ENCODE measurements at regions not wholly inside any gene's neighbourhood (a gene's known extent, or its start where the extent isn't known, plus 50 kb on each side); places are given as distances from the start of the nearest gene placed in this dataset.

- no peak for DNase-seq
These were observed 138.0 kb upstream of the CCN2 start for GRCh38 chr6:132089173-132089572.

GRCh38 chr6:132088150-132088549 lies 137.0 kb upstream of the CCN2 start:
- DNase-seq: no peak

GRCh38 chr6:132087391-132087790 lies 136.2 kb upstream of the CCN2 start:
- no peak for DNase-seq

- no peak for DNase-seq
These were observed 134.6 kb upstream of the CCN2 start for GRCh38 chr6:132085731-132086130.

DNA sequence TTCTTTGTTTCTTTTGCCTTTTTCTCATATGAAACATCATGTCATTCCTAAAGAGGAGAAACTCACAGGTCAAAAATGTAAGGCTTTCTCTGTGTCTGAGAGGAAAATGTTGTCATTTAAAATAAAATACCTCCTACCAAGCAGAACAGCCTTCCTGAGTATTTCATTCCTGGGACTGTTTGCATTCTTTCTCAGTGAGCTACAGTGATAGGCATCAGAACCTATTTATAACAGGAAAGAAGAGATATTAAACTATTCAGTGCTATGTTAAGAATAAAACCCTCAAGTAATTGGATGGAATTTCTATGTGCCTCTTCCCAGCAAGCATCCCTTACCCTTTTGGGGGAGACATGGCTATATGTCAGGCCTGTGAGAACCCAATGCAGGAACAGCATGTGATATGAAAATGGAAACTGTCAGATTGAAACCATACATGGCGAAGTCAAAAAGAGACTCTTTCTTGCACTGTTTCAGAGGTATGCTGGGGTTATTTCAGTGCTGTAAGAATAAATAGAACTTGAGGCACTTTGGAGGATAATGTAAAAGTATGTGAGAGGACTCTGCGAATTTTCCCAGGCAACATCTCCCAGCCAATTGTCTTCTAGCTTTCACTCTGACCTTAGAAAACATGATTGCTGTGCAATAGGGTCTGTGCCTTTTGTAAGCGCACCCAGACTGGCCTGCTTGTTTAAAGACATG lies 133.8 kb upstream of the CCN2 start:
- no peak for DNase-seq

- DNase-seq: no peak
These were observed 131.2 kb upstream of the CCN2 start for GRCh38 chr6:132082421-132082820.

DNA sequence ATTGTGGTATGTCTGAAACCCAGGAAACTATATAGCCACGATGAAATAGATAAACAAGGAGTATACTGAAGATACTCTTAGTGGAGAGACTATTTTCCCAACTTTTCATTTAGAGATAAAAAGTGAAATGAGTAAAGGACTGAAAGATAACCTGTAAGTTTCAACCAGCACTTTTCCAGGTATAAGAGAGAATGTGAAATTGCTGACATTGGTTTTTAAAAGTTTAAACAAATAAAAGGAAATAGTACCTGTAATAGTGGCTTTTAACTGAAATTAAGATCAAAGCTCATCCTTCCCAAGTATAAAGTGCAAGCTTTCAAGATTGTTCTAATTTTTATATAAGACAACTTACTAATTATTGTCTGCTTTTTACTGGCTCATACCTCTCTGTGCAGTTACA lies 130.2 kb upstream of the CCN2 start:
- no peak for DNase-seq

GRCh38 chr6:132079286-132079685 lies 128.1 kb upstream of the CCN2 start:
- no peak for DNase-seq

DNA sequence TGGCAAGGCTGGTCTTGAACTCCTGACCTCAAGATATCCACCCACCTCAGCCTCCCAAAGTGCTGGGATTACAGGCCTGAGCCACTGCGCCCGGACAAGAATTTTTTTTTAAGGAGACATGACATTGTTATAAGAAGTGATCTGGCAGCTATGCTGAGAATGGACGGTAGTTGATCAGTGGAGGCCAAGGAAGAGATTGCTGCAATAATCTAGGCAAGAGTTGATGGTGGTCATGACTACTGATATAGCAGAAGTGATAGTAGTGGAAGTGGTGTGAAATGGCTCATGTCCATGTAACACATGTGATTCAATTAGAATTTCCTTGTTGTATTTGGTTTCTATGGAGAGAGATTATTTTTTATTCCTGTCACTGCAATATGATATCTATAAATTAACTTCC lies 125.3 kb upstream of the CCN2 start:
- no peak for DNase-seq

GRCh38 chr6:132072831-132073230 lies 121.7 kb upstream of the CCN2 start:
- no peak for DNase-seq

- DNase-seq: no peak
These were observed 121.1 kb upstream of the CCN2 start for GRCh38 chr6:132072271-132072670.

- DNase-seq: no peak
These were observed 119.2 kb upstream of the CCN2 start for GRCh38 chr6:132070356-132070755.

- no peak for DNase-seq
These were observed 117.6 kb upstream of the CCN2 start for GRCh38 chr6:132068766-132069165.

GRCh38 chr6:132067286-132067685 lies 116.1 kb upstream of the CCN2 start:
- DNase-seq: no peak

DNA sequence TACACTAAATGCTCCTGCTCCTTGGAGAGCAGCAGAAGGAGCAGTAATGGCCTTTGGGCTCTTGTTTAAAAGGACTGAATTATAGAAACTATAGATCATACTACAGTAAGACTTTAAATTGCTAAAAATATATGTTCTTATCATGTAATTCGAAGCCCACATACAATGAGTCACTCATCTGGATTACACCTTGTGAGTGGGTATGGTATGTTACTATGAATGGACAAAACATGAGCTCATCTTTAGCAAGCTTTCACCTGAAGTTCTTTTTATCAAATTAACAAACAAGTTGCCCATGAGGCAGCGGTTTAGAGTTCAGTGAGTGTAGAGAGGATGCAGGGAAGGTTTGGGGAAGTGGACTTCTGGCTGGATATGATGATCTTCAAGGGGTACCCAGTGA lies 114.4 kb upstream of the CCN2 start:
- no peak for DNase-seq

DNA sequence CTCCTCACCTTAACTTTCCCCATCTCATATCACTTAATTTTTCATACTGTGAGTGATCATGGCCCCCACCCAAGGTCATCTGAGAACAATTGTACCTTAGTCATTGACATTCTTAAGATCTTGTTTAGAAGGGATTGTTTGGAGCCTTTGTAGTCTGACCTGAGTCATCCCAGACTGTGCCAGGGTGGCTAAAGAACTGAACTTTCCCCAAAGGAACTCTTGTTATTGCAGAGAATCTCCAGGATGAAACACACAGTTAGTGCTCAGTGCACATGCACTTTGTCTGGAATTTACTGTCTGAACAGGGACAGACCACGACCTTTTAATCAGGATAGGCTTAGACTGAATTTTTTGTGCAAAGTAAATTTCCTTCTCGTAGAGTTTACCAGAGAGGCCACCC lies 112.6 kb upstream of the CCN2 start:
- DNase-seq: no peak

DNA sequence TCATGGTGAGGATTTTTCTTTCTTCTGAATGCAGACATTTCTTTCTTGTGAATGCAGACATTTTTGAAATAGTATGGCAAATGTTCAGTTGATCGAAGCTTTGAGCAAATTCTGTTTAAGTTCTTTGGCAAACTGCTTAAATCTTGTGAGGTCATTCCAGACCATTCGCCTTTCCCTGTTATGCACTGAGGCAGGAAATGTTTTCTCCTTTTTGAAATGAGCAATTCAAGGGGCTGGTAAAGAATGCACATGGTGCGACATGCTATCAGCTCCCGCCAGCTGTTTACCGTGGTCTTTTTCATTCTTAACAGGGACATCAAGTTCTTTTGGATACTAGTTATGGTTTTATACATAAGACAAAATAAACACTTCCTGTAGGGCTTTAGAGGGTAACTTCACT lies 112.0 kb upstream of the CCN2 start:
- no peak for DNase-seq

DNA sequence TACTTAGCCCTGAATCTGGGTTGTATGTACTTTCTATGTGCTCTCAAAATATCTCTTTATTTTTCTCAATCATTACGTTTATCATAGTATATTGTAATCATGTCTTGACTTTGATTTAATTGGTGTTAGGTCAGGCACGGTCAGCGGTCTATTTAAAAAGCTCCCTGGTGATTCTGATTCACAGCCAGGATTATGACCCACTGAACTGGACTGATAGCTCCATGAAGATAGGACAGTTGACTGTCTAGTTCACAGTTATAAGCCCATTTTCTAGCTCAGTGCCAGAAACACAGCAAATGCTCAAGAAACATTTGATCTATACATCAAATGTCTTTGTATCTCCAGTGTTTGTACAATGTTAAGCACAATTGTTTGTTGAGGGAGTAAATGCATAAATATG lies 111.5 kb upstream of the CCN2 start:
- no peak for DNase-seq

- no peak for DNase-seq
These were observed 110.2 kb upstream of the CCN2 start for GRCh38 chr6:132061381-132061780.

- DNase-seq: no peak
These were observed 109.4 kb upstream of the CCN2 start for GRCh38 chr6:132060591-132060990.

- no peak for DNase-seq
These were observed 107.8 kb upstream of the CCN2 start for GRCh38 chr6:132058975-132059374.

GRCh38 chr6:132054525-132054924 lies 103.4 kb upstream of the CCN2 start:
- DNase-seq: no peak

GRCh38 chr6:132053511-132053910 lies 102.3 kb upstream of the CCN2 start:
- DNase-seq: no peak

DNA sequence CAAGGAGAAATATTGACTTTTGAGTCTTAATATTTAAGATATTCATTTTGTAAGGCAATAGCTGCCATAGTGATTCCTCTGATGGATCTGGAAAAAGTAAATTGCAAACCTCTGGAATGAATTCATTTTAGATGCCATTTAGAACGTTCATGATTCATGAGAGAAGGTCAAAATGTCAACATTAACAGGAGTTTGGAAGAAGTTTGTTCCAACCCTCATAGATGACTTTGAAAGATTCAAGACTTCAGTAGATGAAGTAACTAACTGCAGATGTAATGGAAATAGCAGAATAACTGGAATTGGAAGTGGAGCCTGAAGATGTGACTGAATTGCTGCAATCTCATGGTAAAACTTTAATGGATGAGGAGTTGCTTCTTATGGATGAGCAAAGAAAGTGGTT lies 100.9 kb upstream of the CCN2 start:
- DNase-seq: no peak

DNA sequence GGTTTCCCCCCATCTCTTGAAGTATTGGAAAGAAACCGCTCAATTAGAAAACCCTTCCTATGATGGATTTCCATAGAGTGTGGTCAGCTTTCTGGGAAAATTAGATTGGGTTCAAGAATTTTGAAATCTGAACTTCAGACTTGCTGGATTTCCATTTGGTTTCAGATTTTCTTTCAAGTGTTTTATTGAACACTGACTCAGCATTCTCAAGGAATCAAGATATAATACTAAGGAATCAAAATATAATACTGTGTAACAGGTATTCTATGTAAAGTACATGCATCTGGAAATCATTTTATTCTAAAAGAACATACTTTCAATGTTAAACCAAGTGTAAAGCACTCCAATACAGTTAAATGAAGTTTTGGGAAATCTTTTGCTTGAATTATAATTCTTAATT lies 94.7 kb upstream of the CCN2 start:
- no peak for DNase-seq

All from suppressor macrophage (primary cell).